Smooth muscle cell (in vitro differentiated cells): ENCODE measurements at regions not wholly inside any gene's neighbourhood (a gene's known extent, or its start where the extent isn't known, plus 50 kb on each side); places are given as distances from the start of the nearest gene placed in this dataset.

Experiments
- DNase-seq: peaks from one replicate; lab custom pipeline; 2025; ENCODE audit not compliant: unreplicated experiment; lab: John Stamatoyannopoulos, UW
- H2AFZ ChIP-seq: fragments of 200-600 bp; sonication (generic); 2 replicates; pipeline ENCODE4 v1.6.0; 2016; ENCODE audit warnings: antibody characterized with exemption, low read depth, mild to moderate bottlenecking
- H3F3A ChIP-seq: fragments of 200-600 bp; sonication (generic); 2 replicates; pipeline ENCODE4 v1.6.0; 2017; ENCODE audit warnings: antibody characterized with exemption, low read depth
- H3K27ac ChIP-seq: fragments of 200-600 bp; sonication (generic); 2 replicates; pipeline ENCODE4 v1.5.1; 2016; ENCODE audit warnings: low read depth, mild to moderate bottlenecking
- H3K27me3 ChIP-seq: fragments of 200-600 bp; sonication (generic); 2 replicates; pipeline ENCODE4 v1.6.1; 2016; ENCODE audit warnings: low read depth, mild to moderate bottlenecking
- H3K36me3 ChIP-seq: fragments of 200-600 bp; sonication (generic); 2 replicates; pipeline ENCODE4 v1.5.1; 2016; ENCODE audit warnings: low read depth
- H3K4me1 ChIP-seq: fragments of 200-600 bp; sonication (generic); 2 replicates; pipeline ENCODE4 v1.5.1; 2016; ENCODE audit warnings: low read depth
- H3K4me2 ChIP-seq: fragments of 200-600 bp; sonication (generic); 2 replicates; pipeline ENCODE4 v1.6.0; 2016; ENCODE audit warnings: mild to moderate bottlenecking
- H3K4me3 ChIP-seq: fragments of 200-600 bp; sonication (generic); 2 replicates; pipeline ENCODE4 v1.5.1; 2016; ENCODE audit warnings: mild to moderate bottlenecking
- H3K79me2 ChIP-seq: fragments of 200-600 bp; sonication (generic); 2 replicates; pipeline ENCODE4 v1.6.0; 2016; ENCODE audit warnings: low read depth, mild to moderate bottlenecking
- H3K9ac ChIP-seq: fragments of 200-600 bp; sonication (generic); 2 replicates; pipeline ENCODE4 v1.6.0; 2016; ENCODE audit warnings: low read depth
- H3K9me3 ChIP-seq: fragments of 200-600 bp; sonication (generic); replicated peaks from 2 replicates; pipeline ENCODE4 v1.5.1; 2016; ENCODE audit warnings: low read depth
- H4K20me1 ChIP-seq: fragments of 200-600 bp; sonication (generic); 2 replicates; pipeline ENCODE4 v1.6.0; 2016; ENCODE audit warnings: low read depth
- whole genome bisulfite sequencing: methylation state at CpG from one replicate; pipeline ENCODE4 v1.1.7; 2016; ENCODE audit warnings: low lambda C conversion rate; 5-methylcytosine and 5-hydroxymethylcytosine counted together
- TF ChIP-seq, protein P1 (sequence below): fragments of 200-600 bp; sonication (generic); IDR thresholded peaks from 2 replicates; pipeline ENCODE4 v1.5.1; 2017; ENCODE audit warnings: borderline replicate concordance, mild to moderate bottlenecking, antibody characterized with exemption; ENCODE audit not compliant: insufficient read depth, poor library complexity, severe bottlenecking

DNA sequence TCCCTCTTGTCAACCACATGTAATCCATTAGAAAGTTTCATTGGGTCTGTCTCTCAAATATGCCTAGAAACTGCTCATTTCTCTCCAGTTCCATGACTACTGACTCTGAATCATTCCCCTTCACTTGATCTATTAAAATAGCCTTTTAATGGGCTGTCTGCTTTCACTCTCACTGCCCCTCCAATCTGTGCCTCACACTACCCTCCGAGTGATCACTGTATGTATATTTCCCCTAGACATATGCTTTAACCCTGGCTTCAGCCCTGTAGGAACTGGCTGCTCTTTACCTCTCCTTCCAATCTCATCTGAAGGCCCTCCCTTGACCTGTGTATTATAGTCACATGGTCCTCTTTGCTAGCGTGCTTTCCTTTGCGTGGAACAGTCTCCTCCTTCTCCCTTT, 282.8 kb upstream of the ADAMTS9 start:
- H3K36me3 ChIP-seq = no peaks in the 10 kb centered on the region
- peaks cover 9% of the 10 kb centered on the region for H3K4me1 ChIP-seq
- TF ChIP-seq, protein P1, sequence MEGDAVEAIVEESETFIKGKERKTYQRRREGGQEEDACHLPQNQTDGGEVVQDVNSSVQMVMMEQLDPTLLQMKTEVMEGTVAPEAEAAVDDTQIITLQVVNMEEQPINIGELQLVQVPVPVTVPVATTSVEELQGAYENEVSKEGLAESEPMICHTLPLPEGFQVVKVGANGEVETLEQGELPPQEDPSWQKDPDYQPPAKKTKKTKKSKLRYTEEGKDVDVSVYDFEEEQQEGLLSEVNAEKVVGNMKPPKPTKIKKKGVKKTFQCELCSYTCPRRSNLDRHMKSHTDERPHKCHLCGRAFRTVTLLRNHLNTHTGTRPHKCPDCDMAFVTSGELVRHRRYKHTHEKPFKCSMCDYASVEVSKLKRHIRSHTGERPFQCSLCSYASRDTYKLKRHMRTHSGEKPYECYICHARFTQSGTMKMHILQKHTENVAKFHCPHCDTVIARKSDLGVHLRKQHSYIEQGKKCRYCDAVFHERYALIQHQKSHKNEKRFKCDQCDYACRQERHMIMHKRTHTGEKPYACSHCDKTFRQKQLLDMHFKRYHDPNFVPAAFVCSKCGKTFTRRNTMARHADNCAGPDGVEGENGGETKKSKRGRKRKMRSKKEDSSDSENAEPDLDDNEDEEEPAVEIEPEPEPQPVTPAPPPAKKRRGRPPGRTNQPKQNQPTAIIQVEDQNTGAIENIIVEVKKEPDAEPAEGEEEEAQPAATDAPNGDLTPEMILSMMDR = no peak
- no peak for DNase-seq
- 82% methylated on average over 3 of the region's 3 CpGs for WGBS
- no peaks in the 10 kb centered on the region for H3F3A ChIP-seq
- H4K20me1 ChIP-seq = no peaks in the 10 kb centered on the region
- no peak overlapping the region for H3K9ac ChIP-seq
- no peak overlapping the region for H2AFZ ChIP-seq
- no peak overlapping the region for H3K4me3 ChIP-seq
- H3K9me3 ChIP-seq = no peaks in the 10 kb centered on the region
- no peak overlapping the region for H3K27ac ChIP-seq
- no peaks in the 10 kb centered on the region for H3K27me3 ChIP-seq
- H3K79me2 ChIP-seq = no peaks in the 10 kb centered on the region
- H3K4me2 ChIP-seq = no peak overlapping the region

DNA sequence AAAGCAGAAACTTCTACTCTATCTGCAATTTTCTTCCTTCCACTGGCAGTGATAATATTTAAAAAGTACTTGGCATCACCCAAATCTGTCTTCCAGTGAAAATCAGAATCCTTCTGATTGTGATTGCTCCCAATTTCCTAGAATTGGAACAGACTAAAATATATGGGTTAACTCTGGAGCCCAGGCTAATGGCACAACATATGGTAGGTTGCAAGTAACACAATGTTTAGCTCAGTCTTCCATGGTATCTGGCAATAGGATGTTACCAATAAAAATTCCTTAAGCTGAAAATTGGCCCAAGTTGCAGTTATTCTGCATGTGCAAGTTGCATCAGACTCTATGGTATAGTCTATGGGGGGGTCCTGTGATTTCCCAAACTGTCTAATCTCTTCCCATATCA, 273.5 kb upstream of the ADAMTS9 start:
- no peak for DNase-seq
- Histone ChIP-seq H3K9ac (no peak overlapping the region), H3K27ac (no peak overlapping the region), H3K4me2 (no peak overlapping the region), H3K9me3 (no peaks in the 10 kb centered on the region), H3K4me1 (no peaks in the 10 kb centered on the region), H3K36me3 (no peaks in the 10 kb centered on the region), H3K79me2 (no peaks in the 10 kb centered on the region), H3F3A (no peaks in the 10 kb centered on the region), H3K4me3 (no peak overlapping the region), H4K20me1 (no peaks in the 10 kb centered on the region), H2AFZ (no peak overlapping the region), H3K27me3 (no peaks in the 10 kb centered on the region)
- TF ChIP-seq, protein P1 = no peak

DNA sequence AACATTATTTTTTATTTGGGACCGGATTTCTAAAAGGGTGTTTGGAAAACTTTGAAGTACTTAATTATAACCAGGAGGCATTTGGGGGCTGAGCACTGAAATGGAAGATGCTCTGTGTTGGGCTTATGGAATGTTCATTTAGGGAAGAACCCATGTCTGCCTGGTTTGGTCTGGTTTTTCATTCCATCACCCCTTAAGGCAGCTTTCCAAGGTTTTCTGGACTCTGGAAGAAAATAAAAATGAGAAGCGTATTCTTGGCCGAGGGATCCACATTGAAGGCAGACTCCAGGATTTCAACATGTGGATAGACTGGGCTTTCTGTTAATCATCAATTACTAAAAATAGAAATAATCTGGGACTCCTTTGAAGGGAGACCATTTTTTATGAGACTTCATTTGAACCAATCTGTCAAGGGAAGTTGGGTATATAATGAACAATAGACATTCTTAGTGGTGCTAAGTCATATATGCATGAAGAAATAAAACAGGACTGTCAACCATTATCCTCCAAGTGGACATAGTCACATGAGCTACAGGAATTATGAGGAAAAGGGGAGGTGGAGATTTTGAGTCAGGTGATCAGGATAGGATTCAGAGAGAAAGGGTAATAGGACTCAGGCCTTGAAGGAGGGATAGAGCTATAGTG, 270.5 kb upstream of the ADAMTS9 start:
- Histone ChIP-seq H3K79me2 (no peaks in the 10 kb centered on the region), H3K4me3 (no peak overlapping the region), H3K27ac (no peak overlapping the region), H3K9ac (no peak overlapping the region), H2AFZ (no peak overlapping the region), H4K20me1 (no peaks in the 10 kb centered on the region), H3K36me3 (no peaks in the 10 kb centered on the region), H3K27me3 (no peaks in the 10 kb centered on the region), H3K4me2 (no peak overlapping the region), H3K9me3 (no peaks in the 10 kb centered on the region), H3K4me1 (no peaks in the 10 kb centered on the region), H3F3A (no peaks in the 10 kb centered on the region)
- no peak for DNase-seq
- TF ChIP-seq, protein P1 = no peak
- 86% methylated on average over 3 of the region's 3 CpGs for WGBS
